ENCODE measurements at regions not wholly inside any gene's neighbourhood (a gene's known extent, or its start where the extent isn't known, plus 50 kb on each side); places are given as distances from the start of the nearest gene placed in this dataset.
"Not testable (repeated sequence)": the region's sequence is repeated elsewhere in the genome, so short reads cannot be mapped to it uniquely, and the experiment has no call there.

- no peak overlapping the region for H3K4me2 ChIP-seq
- DNase-seq (ENCODE audit: low spot score) = no peak
- H3K79me2 ChIP-seq (ENCODE audit: low read depth) = no peaks in the 10 kb centered on the region
- Mint-ChIP-seq H3K27ac (no peak overlapping the region), H3K27me3 (ENCODE audit: insufficient read depth, low read depth) (peaks cover 4% of the 10 kb centered on the region), H3K4me1 (no peaks in the 10 kb centered on the region), H3K9me3 (peaks cover 8% of the 10 kb centered on the region), H3K36me3 (peaks cover 2% of the 10 kb centered on the region), H3K4me3 (no peak overlapping the region)
- no peak overlapping the region for H3K4me3 ChIP-seq
- no peaks in the 10 kb centered on the region for H4K20me1 ChIP-seq (ENCODE audit: low read depth)
- no peak overlapping the region for H2AFZ ChIP-seq (replicated peaks)
- H3K36me3 ChIP-seq = no peaks in the 10 kb centered on the region
- no peaks in the 10 kb centered on the region for H3K9me3 ChIP-seq (ENCODE audit: low read depth)
- no peak overlapping the region for H3K9ac ChIP-seq
- TF ChIP-seq CTCF (IDR thresholded peaks at IDR 0.05) (no peak), EZH2phosphoT487 (IDR thresholded peaks at IDR 0.05) (no peak), EZH2 (IDR thresholded peaks at IDR 0.05) (no peak)
- no peaks in the 10 kb centered on the region for H3F3A ChIP-seq (ENCODE audit: low read depth)
- H3K27ac ChIP-seq = no peak overlapping the region
- no peaks in the 10 kb centered on the region for H3K27me3 ChIP-seq
- no peaks in the 10 kb centered on the region for H3K4me1 ChIP-seq
Observed at GRCh38 chr13:90726375-90726774, 621.1 kb upstream of the MIR17HG start.

GRCh38 chr13:90732049-90732448, 615.4 kb upstream of the MIR17HG start:
- no peak for TF ChIP-seq EZH2 (IDR thresholded peaks at IDR 0.05)
- peak; percentile 37 for TF ChIP-seq CTCF (IDR thresholded peaks at IDR 0.05)
- Mint-ChIP-seq H3K4me3 (no peak overlapping the region), H3K27me3 (ENCODE audit: insufficient read depth, low read depth) (peaks cover 6% of the 10 kb centered on the region), H3K36me3 (peaks cover 5% of the 10 kb centered on the region), H3K9me3 (peaks cover 36% of the 10 kb centered on the region), H3K27ac (no peak overlapping the region), H3K4me1 (no peaks in the 10 kb centered on the region)
- Histone ChIP-seq H3K4me2 (no peak overlapping the region), H3K9ac (no peak overlapping the region), H3K79me2 (ENCODE audit: low read depth) (no peaks in the 10 kb centered on the region), H3K27me3 (no peaks in the 10 kb centered on the region), H3K4me1 (no peaks in the 10 kb centered on the region), H3K36me3 (no peaks in the 10 kb centered on the region), H3K4me3 (no peak overlapping the region), H3K9me3 (ENCODE audit: low read depth) (no peaks in the 10 kb centered on the region), H3K27ac (no peak overlapping the region), H3F3A (ENCODE audit: low read depth) (no peaks in the 10 kb centered on the region), H4K20me1 (ENCODE audit: low read depth) (no peaks in the 10 kb centered on the region), H2AFZ (replicated peaks) (no peak overlapping the region)
- DNase-seq (ENCODE audit: low spot score) = peak; percentile 6

GRCh38 chr13:90734497-90734896, 613.0 kb upstream of the MIR17HG start:
- H3F3A ChIP-seq (ENCODE audit: low read depth); H3K27me3 Mint-ChIP-seq (ENCODE audit: insufficient read depth, low read depth); H3K27me3 ChIP-seq; H3K27ac Mint-ChIP-seq; H3K4me2 ChIP-seq; H2AFZ ChIP-seq (replicated peaks); H3K27ac ChIP-seq; H4K20me1 ChIP-seq (ENCODE audit: low read depth); H3K79me2 ChIP-seq (ENCODE audit: low read depth); H3K9me3 ChIP-seq (ENCODE audit: low read depth); H3K36me3 Mint-ChIP-seq; H3K9ac ChIP-seq; DNase-seq (ENCODE audit: low spot score); H3K4me3 Mint-ChIP-seq; H3K4me1 ChIP-seq; H3K36me3 ChIP-seq; H3K4me1 Mint-ChIP-seq; H3K4me3 ChIP-seq: not testable (repeated sequence)
- H3K9me3 Mint-ChIP-seq = peaks cover 38% of the 10 kb centered on the region

- no peaks in the 10 kb centered on the region for H3K27me3 Mint-ChIP-seq (ENCODE audit: insufficient read depth, low read depth)
- H3K4me3 Mint-ChIP-seq = no peak overlapping the region
- Histone ChIP-seq H4K20me1 (ENCODE audit: low read depth) (no peaks in the 10 kb centered on the region), H2AFZ (replicated peaks) (no peak overlapping the region), H3K27me3 (no peaks in the 10 kb centered on the region), H3K4me1 (no peaks in the 10 kb centered on the region), H3K27ac (no peak overlapping the region), H3K4me2 (no peak overlapping the region), H3K4me3 (no peak overlapping the region), H3K79me2 (ENCODE audit: low read depth) (no peaks in the 10 kb centered on the region), H3K9ac (no peak overlapping the region), H3K9me3 (ENCODE audit: low read depth) (no peaks in the 10 kb centered on the region), H3F3A (ENCODE audit: low read depth) (no peaks in the 10 kb centered on the region), H3K36me3 (no peaks in the 10 kb centered on the region)
- H3K27ac Mint-ChIP-seq = no peak overlapping the region
- DNase-seq (ENCODE audit: low spot score) = no peak
- no peaks in the 10 kb centered on the region for H3K36me3 Mint-ChIP-seq
- H3K9me3 Mint-ChIP-seq = peaks cover 27% of the 10 kb centered on the region
- no peaks in the 10 kb centered on the region for H3K4me1 Mint-ChIP-seq
- no peak for TF ChIP-seq EZH2phosphoT487 (IDR thresholded peaks at IDR 0.05)
- no peak for TF ChIP-seq CTCF (IDR thresholded peaks at IDR 0.05)
Observed at GRCh38 chr13:90738881-90739280, 608.6 kb upstream of the MIR17HG start.

All from neural progenitor cell (in vitro differentiated cells).